Right ventricle myocardium superior (tissue), 1 donor: ENCODE measurements at regions not wholly inside any gene's neighbourhood (a gene's known extent, or its start where the extent isn't known, plus 50 kb on each side); places are given as distances from the start of the nearest gene placed in this dataset.

Experiments used
- ATAC-seq: fragments of 200-7000 bp; cut with Tn5 transposase; one replicate; pipeline ENCODE4 v1.9.1; 2020; ENCODE audit warnings: mild to moderate bottlenecking; ENCODE audit not compliant: poor library complexity
- DNase-seq: peaks from one replicate; pipeline ENCODE4 v3.0.0-alpha.2; 2020
- intact Hi-C: fragments of 100-400 bp; cut with DNase I; formaldehyde crosslinking; loops from one replicate; pipeline ENCODE4 v1.11.2; 2022
- donor health status: DM: no; HTN: yes; CAD: no; lungs with severe emphysema.

- ATAC-seq: no peak
- intact Hi-C loops: no loop called here
- DNase-seq: no peak
Observed at GRCh38 chr10:31081937-31082840, 50.5 kb upstream of the ZNF438 start.

- intact Hi-C loops: no loop called here
- peak; percentile 56 for ATAC-seq
- DNase-seq: no peak
Observed at GRCh38 chr10:31083765-31084184, 52.1 kb upstream of the ZNF438 start.

- no peak for ATAC-seq
- intact Hi-C loops: no loop called here
- no peak for DNase-seq
Observed at GRCh38 chr10:31087011-31087410, 55.3 kb upstream of the ZNF438 start.

GRCh38 chr10:31087851-31088250 lies 56.2 kb upstream of the ZNF438 start:
- DNase-seq (no peak), ATAC-seq (no peak)
- intact Hi-C loops: no loop called here

GRCh38 chr10:31090894-31091607 lies 59.4 kb upstream of the ZNF438 start:
- intact Hi-C loops: no loop called here
- DNase-seq: no peak
- ATAC-seq: no peak

- no peak for DNase-seq
- intact Hi-C loops: no loop called here
- ATAC-seq: no peak
Observed at GRCh38 chr10:31095677-31096560, 64.3 kb upstream of the ZNF438 start.

GRCh38 chr10:31098046-31098445 lies 66.4 kb upstream of the ZNF438 start:
- intact Hi-C loops: no loop called here
- DNase-seq (no peak), ATAC-seq (no peak)

GRCh38 chr10:31099094-31099493 lies 67.4 kb upstream of the ZNF438 start:
- ATAC-seq (no peak), DNase-seq (no peak)
- intact Hi-C loops: no loop called here

GRCh38 chr10:31099664-31100063 lies 68.0 kb upstream of the ZNF438 start:
- DNase-seq: no peak
- intact Hi-C loops: no loop called here
- ATAC-seq: no peak

- no peak for DNase-seq
- intact Hi-C loops: no loop called here
- no peak for ATAC-seq
Observed at GRCh38 chr10:31100115-31100601, 68.5 kb upstream of the ZNF438 start.

- ATAC-seq (no peak), DNase-seq (no peak)
- intact Hi-C loops: no loop called here
Observed at GRCh38 chr10:31100662-31101061, 69.0 kb upstream of the ZNF438 start.

GRCh38 chr10:31101123-31101522 lies 69.5 kb upstream of the ZNF438 start:
- no peak for ATAC-seq
- DNase-seq: no peak
- intact Hi-C loops: no loop called here

- DNase-seq (no peak), ATAC-seq (no peak)
- intact Hi-C loops: no loop called here
Observed at GRCh38 chr10:31102421-31102820, 70.8 kb upstream of the ZNF438 start.

GRCh38 chr10:31103112-31103511 lies 71.4 kb upstream of the ZNF438 start:
- intact Hi-C loops: no loop called here
- DNase-seq: no peak
- no peak for ATAC-seq

- ATAC-seq: no peak
- no peak for DNase-seq
- intact Hi-C loops: no loop called here
Observed at GRCh38 chr10:31112961-31113360, 81.3 kb upstream of the ZNF438 start.

GRCh38 chr10:31116226-31116625 lies 84.6 kb upstream of the ZNF438 start:
- ATAC-seq (no peak), DNase-seq (no peak)
- intact Hi-C loops: no loop called here

GRCh38 chr10:31118556-31118955 lies 86.9 kb upstream of the ZNF438 start:
- intact Hi-C loops: no loop called here
- ATAC-seq: no peak
- DNase-seq: no peak

- no peak for ATAC-seq
- DNase-seq: no peak
- intact Hi-C loops: no loop called here
Observed at GRCh38 chr10:31120392-31120791, 88.7 kb upstream of the ZNF438 start.
